Stomach (tissue), 8 donors: ENCODE measurements at regions not wholly inside any gene's neighbourhood (a gene's known extent, or its start where the extent isn't known, plus 50 kb on each side); places are given as distances from the start of the nearest gene placed in this dataset.

Source experiments
- DNase-seq, 2 donors: peaks; one replicate each; pipeline versions ENCODE4 v3.0.0 to v3.0.0-alpha.2; 2013 to 2019
- H3K27ac ChIP-seq, 5 donors: fragments of 200-600 bp in 4 of 5; sonication (generic) in 4 of 5; one replicate each; pipeline ENCODE4 v1.5.1; 2013 to 2019; ENCODE audit warnings: mild to moderate bottlenecking in 1 of 5, moderate library complexity in 1 of 5
- H3K27me3 ChIP-seq, 3 donors: fragments of 200-600 bp; sonication (generic); one replicate each; pipeline ENCODE4 v1.5.1; 2017 to 2019; ENCODE audit warnings: mixed run types in 1 of 3
- H3K36me3 ChIP-seq, 4 donors: fragments of 200-600 bp; sonication (generic); 1 replicate in 3 of 4; 2 replicates in 1 of 4; pipeline ENCODE4 v1.5.1; 2016 to 2019
- H3K4me1 ChIP-seq, 4 donors: fragments of 200-600 bp; sonication (generic); one replicate each; pipeline ENCODE4 v1.5.1; 2016 to 2019
- H3K4me3 ChIP-seq, 4 donors: fragments of 200-600 bp; sonication (generic) in 3 of 4; one replicate each; pipeline ENCODE4 v1.5.1; 2016 to 2019; ENCODE audit warnings: mild to moderate bottlenecking in 1 of 4
- H3K9me3 ChIP-seq, 4 donors: fragments of 200-600 bp; sonication (generic); one replicate each; pipeline ENCODE4 v1.5.1; 2016 to 2019
- CTCF ChIP-seq, 7 experiments: fragments of 450-650 bp in 4 of 7; fragments of 200-600 bp in 3 of 7; sonication (generic) in 3 of 7; IDR thresholded peaks; one replicate each; pipeline ENCODE4 v1.5.1; 2016 to 2019; ENCODE audit warnings: antibody characterized with exemption in 7 of 7, control low read depth in 2 of 7, mild to moderate bottlenecking in 1 of 7
- EP300 ChIP-seq: sonication (generic); formaldehyde crosslinking; IDR thresholded peaks from one replicate; pipeline ENCODE4 v1.6.1; 2017; ENCODE audit warnings: antibody characterized with exemption
- POLR2A ChIP-seq, 4 donors: fragments of 450-650 bp; IDR thresholded peaks; one replicate each; pipeline ENCODE4 v1.6.1; 2016; ENCODE audit warnings: antibody characterized with exemption in 4 of 4, control low read depth in 2 of 4, mild to moderate bottlenecking in 1 of 4, moderate library complexity in 1 of 4
- POLR2AphosphoS5 ChIP-seq, 3 donors: sonication (generic); formaldehyde crosslinking; IDR thresholded peaks; one replicate each; pipeline ENCODE4 v1.6.1; 2016; ENCODE audit warnings: antibody characterized with exemption in 3 of 3
- WGBS, 5 donors: extraction: QIAGEN DNeasy Blood & Tissue Kit in 3 of 5; methylation state at CpG; one replicate each; pipeline versions ENCODE4 v1.1.5 to v1.1.7; 2013 to 2018; 5-methylcytosine and 5-hydroxymethylcytosine counted together
- intact Hi-C: fragments of 100-400 bp; cut with DNase I; formaldehyde crosslinking; loops from one replicate; pipeline ENCODE4 v1.15.1; 2023; ENCODE audit warnings: low total_unique reads
- donor health status: healthy with polysubstance abuse.
- donor health status: Bipolar disorder and iron deficiency.
- donor health status: healthy.

- peaks cover 0 to 14% (median 8%) of the 10 kb centered on the region in 4 donors for H3K9me3 ChIP-seq
- intact Hi-C loops = no loop called here
- DNase-seq = no peak
- TF ChIP-seq POLR2A (IDR thresholded peaks at IDR 0.05) = no peak
- no peak for TF ChIP-seq CTCF (IDR thresholded peaks at IDR 0.05)
- TF ChIP-seq EP300 = no peak
- no peak for TF ChIP-seq POLR2AphosphoS5 (IDR thresholded peaks at IDR 0.05)
- no peak overlapping the region for H3K27ac ChIP-seq
- no peak overlapping the region for H3K4me3 ChIP-seq
- peaks cover 0 to 80% (median 10%) of the 10 kb centered on the region in 3 donors for H3K27me3 ChIP-seq
- H3K36me3 ChIP-seq = no peaks in the 10 kb centered on the region
- WGBS, 5 donors = 39 to 51% (median 40%) methylated on average over 5 of the region's 5 CpGs
- H3K4me1 ChIP-seq = no peaks in the 10 kb centered on the region
These were observed 219.1 kb downstream of the RBM19 start for GRCh38 chr12:113747017-113747416.

GRCh38 chr12:113744802-113745395 is 221.2 kb downstream of the RBM19 start:
- 61 to 72% (median 64%) methylated on average over 8 of the region's 8 CpGs for WGBS, 5 donors
- H3K27ac ChIP-seq = no peak overlapping the region

GRCh38 chr12:113742801-113743200 is 223.3 kb downstream of the RBM19 start:
- intact Hi-C loops = no loop called here
- 88 to 92% (median 90%) methylated on average over 8 of the region's 8 CpGs for WGBS, 5 donors
- no peak overlapping the region for H3K4me3 ChIP-seq
- peaks cover 0 to 59% (median 10%) of the 10 kb centered on the region in 3 donors for H3K27me3 ChIP-seq
- TF ChIP-seq POLR2AphosphoS5 (IDR thresholded peaks at IDR 0.05) (no peak), EP300 (no peak), POLR2A (IDR thresholded peaks at IDR 0.05) (no peak), CTCF (IDR thresholded peaks at IDR 0.05) (no peak)
- no peak overlapping the region for H3K27ac ChIP-seq
- peaks cover 0 to 16% (median 4%) of the 10 kb centered on the region in 4 donors for H3K9me3 ChIP-seq
- H3K36me3 ChIP-seq = no peaks in the 10 kb centered on the region
- no peak for DNase-seq
- H3K4me1 ChIP-seq = no peaks in the 10 kb centered on the region

More at GRCh38 chr12:113744802-113745395, 221.2 kb downstream of the RBM19 start:
- H3K36me3 ChIP-seq = no peaks in the 10 kb centered on the region
- peaks cover 0 to 2% (median 0%) of the 10 kb centered on the region in 4 donors for H3K9me3 ChIP-seq
- no peak for TF ChIP-seq EP300
- TF ChIP-seq CTCF (IDR thresholded peaks at IDR 0.05) = no peak
- TF ChIP-seq POLR2AphosphoS5 (IDR thresholded peaks at IDR 0.05) = no peak
- TF ChIP-seq POLR2A (IDR thresholded peaks at IDR 0.05) = no peak
- DNase-seq = no peak
- H3K4me3 ChIP-seq = no peak overlapping the region
- H3K4me1 ChIP-seq = no peaks in the 10 kb centered on the region
- intact Hi-C loops = no loop called here
- peaks cover 0 to 80% (median 10%) of the 10 kb centered on the region in 3 donors for H3K27me3 ChIP-seq

GRCh38 chr12:113740699-113741098 is 225.4 kb downstream of the RBM19 start:
- Histone ChIP-seq H3K4me3 (no peak overlapping the region), H3K9me3 (peaks cover 0 to 16% (median 4%) of the 10 kb centered on the region in 4 donors), H3K36me3 (no peaks in the 10 kb centered on the region), H3K27me3 (peaks cover 0 to 55% (median 7%) of the 10 kb centered on the region in 3 donors), H3K4me1 (no peaks in the 10 kb centered on the region), H3K27ac (no peak overlapping the region)
- intact Hi-C loops = no loop called here
- TF ChIP-seq POLR2AphosphoS5 (IDR thresholded peaks at IDR 0.05) (no peak), CTCF (IDR thresholded peaks at IDR 0.05) (no peak), EP300 (no peak), POLR2A (IDR thresholded peaks at IDR 0.05) (no peak)
- 46 to 77% (median 68%) methylated on average over 1 of the region's 1 CpG for WGBS, 5 donors
- DNase-seq = no peak
